HCT116 (cell line): ENCODE measurements at regions not wholly inside any gene's neighbourhood (a gene's known extent, or its start where the extent isn't known, plus 50 kb on each side); places are given as distances from the start of the nearest gene placed in this dataset.
A peak's percentile ranks its signal among the peaks of the same experiment; 100 is the strongest.

Experiments used
- ATAC-seq: fragments of 200-7000 bp; cut with Tn5 transposase; 2 replicates; pipeline ENCODE4 v1.9.1; 2020; ENCODE audit warnings: mild to moderate bottlenecking, moderate library complexity
- BruUV-seq: library from RNA; stranded (reverse); fragments of 400-500 nt; replicated peaks from 2 replicates; lab custom pipeline; 2021; lab: Mats Ljungman, UMichigan
- CTCF ChIA-PET: fragments of 300-600 bp; sonication (Branson Sonifier 250); formaldehyde crosslinking; loops from one replicate; lab custom pipeline; 2021; ENCODE audit warnings: antibody characterized with exemption; lab: Charles Lee
- POLR2A ChIA-PET: fragments of 300-600, 350-600 bp; sonication (Branson Sonifier 250); formaldehyde crosslinking; loops from one replicate; lab custom pipeline; 2021; ENCODE audit warnings: antibody characterized with exemption; lab: Charles Lee
- RAD21 ChIA-PET, 2 experiments: fragments of 300-600 bp; sonication (Branson Sonifier 250); formaldehyde crosslinking; loops; one replicate each; lab custom pipeline; 2023; ENCODE audit warnings: low total read pairs in 2 of 2; ENCODE audit not compliant: uncharacterized antibody in 2 of 2, unreplicated experiment in 2 of 2, low non-redundant PET in 1 of 2; lab: Charles Lee
- DNase-seq: peaks from one replicate; pipeline ENCODE4 v3.0.0-alpha.2; 2010; ENCODE audit warnings: low read depth, low spot score
- H2AFZ ChIP-seq: fragments of 200-600 bp; shearing (Covaris generic), sonication (generic); 2 replicates; pipeline ENCODE4 v1.6.1; 2017; ENCODE audit warnings: low read depth, mixed run types, mixed read lengths, antibody characterized with exemption, low read length; ENCODE audit not compliant: poor library complexity, severe bottlenecking
- H3K27ac ChIP-seq: 2 replicates; pipeline ENCODE4 v1.5.1; 2012; ENCODE audit warnings: low read depth, low read length
- H3K27me3 ChIP-seq: fragments of 200-600 bp; sonication (generic); 2 replicates; pipeline ENCODE4 v1.6.1; 2016; ENCODE audit warnings: mixed run types, low read length, mixed read lengths; ENCODE audit not compliant: insufficient read depth
- H3K36me3 ChIP-seq, 2 experiments: fragments of 200-500 bp in 1 of 2; fragments of 200-600 bp in 1 of 2; sonication (Bioruptor generic) in 1 of 2; sonication (generic) in 1 of 2; 2 replicates each; pipeline versions ENCODE4 v1.5.1 to v1.6.1; 2014 to 2016; ENCODE audit warnings: low read length in 2 of 2, inconsistent platforms in 1 of 2, mixed read lengths in 1 of 2, mixed run types in 1 of 2; ENCODE audit not compliant: insufficient read depth in 2 of 2, control insufficient read depth in 1 of 2
- H3K4me1 ChIP-seq, 2 experiments: fragments of 200-600 bp in 1 of 2; sonication (generic) in 1 of 2; 2 replicates each; pipeline versions ENCODE4 v1.5.1 to v1.6.1; 2012 to 2017; ENCODE audit warnings: low read length in 2 of 2, inconsistent platforms in 1 of 2, mild to moderate bottlenecking in 1 of 2, mixed read lengths in 1 of 2, mixed run types in 1 of 2, moderate library complexity in 1 of 2; ENCODE audit not compliant: insufficient read depth in 2 of 2, control insufficient read depth in 1 of 2
- H3K4me2 ChIP-seq: fragments of 200-600 bp; sonication (generic); 2 replicates; pipeline ENCODE4 v1.6.1; 2017; ENCODE audit warnings: mixed run types, low read length, mixed read lengths
- H3K4me3 ChIP-seq, 2 experiments: fragments of 200-600 bp in 1 of 2; sonication (generic) in 1 of 2; replicated peaks in 1 of 2; 2 replicates each; pipeline ENCODE4 v1.5.1; 2011 to 2016; ENCODE audit warnings: low read length in 2 of 2, control low read depth in 1 of 2, low read depth in 1 of 2, mild to moderate bottlenecking in 1 of 2, mixed read lengths in 1 of 2, mixed run types in 1 of 2
- H3K79me2 ChIP-seq: fragments of 200-600 bp; sonication (generic); 2 replicates; pipeline ENCODE4 v1.6.1; 2017; ENCODE audit warnings: mild to moderate bottlenecking, mixed run types, low read length, moderate library complexity, mixed read lengths; ENCODE audit not compliant: insufficient read depth
- H3K9ac ChIP-seq: fragments of 200-600 bp; sonication (generic); 2 replicates; pipeline ENCODE4 v1.6.1; 2016; ENCODE audit warnings: low read length, mixed read lengths
- H3K9me2 ChIP-seq: fragments of 200-600 bp; sonication (generic), shearing (Covaris generic); 2 replicates; pipeline ENCODE4 v1.6.1; 2017; ENCODE audit warnings: mixed run types, mild to moderate bottlenecking, moderate library complexity; ENCODE audit not compliant: insufficient read depth
- H3K9me3 ChIP-seq, 2 experiments: fragments of 200-500 bp in 1 of 2; fragments of 200-600 bp in 1 of 2; sonication (Bioruptor generic) in 1 of 2; sonication (generic) in 1 of 2; 2 replicates each; pipeline ENCODE4 v1.6.1; 2014 to 2017; ENCODE audit warnings: low read length in 2 of 2, mixed read lengths in 2 of 2, inconsistent platforms in 1 of 2, low read depth in 1 of 2, mild to moderate bottlenecking in 1 of 2, mixed run types in 1 of 2, moderate library complexity in 1 of 2; ENCODE audit not compliant: control insufficient read depth in 1 of 2, insufficient read depth in 1 of 2
- H4K20me1 ChIP-seq: fragments of 200-600 bp; sonication (generic), shearing (Covaris generic); 2 replicates; pipeline ENCODE4 v1.6.1; 2017; ENCODE audit warnings: mixed run types, mild to moderate bottlenecking, moderate library complexity; ENCODE audit not compliant: insufficient read depth
- ATF3 ChIP-seq: IDR thresholded peaks from 2 replicates; pipeline ENCODE4 v1.6.1; 2012
- CBX3 ChIP-seq: IDR thresholded peaks from 2 replicates; pipeline ENCODE4 v1.6.1; 2012; ENCODE audit warnings: low read depth
- CEBPB ChIP-seq: IDR thresholded peaks from 2 replicates; pipeline ENCODE4 v1.6.1; 2012; ENCODE audit warnings: low read depth
- CTCF ChIP-seq, 3 experiments: fragments of 200-600 bp in 1 of 3; sonication (generic) in 1 of 3; IDR thresholded peaks in 2 of 3; conservative IDR thresholded peaks in 1 of 3; 2 replicates each; pipeline ENCODE4 v1.5.1; 2012 to 2017; ENCODE audit warnings: low read depth in 2 of 3, low read length in 2 of 3, antibody characterized with exemption in 1 of 3, borderline replicate concordance in 1 of 3, control low read depth in 1 of 3, mild to moderate bottlenecking in 1 of 3, mixed read lengths in 1 of 3, mixed run types in 1 of 3, moderate library complexity in 1 of 3; ENCODE audit not compliant: insufficient read depth in 1 of 3
- ELF1 ChIP-seq: IDR thresholded peaks from 2 replicates; pipeline ENCODE4 v1.6.1; 2012; ENCODE audit warnings: low read depth, borderline replicate concordance
- EZH2 ChIP-seq: fragments of 200-600 bp; sonication (generic); IDR thresholded peaks from 2 replicates; pipeline ENCODE4 v1.6.1; 2017; ENCODE audit warnings: antibody characterized with exemption, mixed run types
- EZH2phosphoT487 ChIP-seq: fragments of 200-600 bp; IDR thresholded peaks from 2 replicates; pipeline ENCODE4 v1.6.1; 2018; ENCODE audit warnings: antibody characterized with exemption, borderline replicate concordance
- FOSL1 ChIP-seq: IDR thresholded peaks from 2 replicates; pipeline ENCODE4 v1.6.1; 2012; ENCODE audit warnings: low read depth
- JUND ChIP-seq: IDR thresholded peaks from 2 replicates; pipeline ENCODE4 v1.6.1; 2012
- MAX ChIP-seq: IDR thresholded peaks from 2 replicates; pipeline ENCODE4 v1.6.1; 2012
- POLR2A ChIP-seq: IDR thresholded peaks from 2 replicates; pipeline ENCODE4 v1.7.0; 2011; ENCODE audit warnings: borderline replicate concordance; ENCODE audit not compliant: insufficient read depth, insufficient read length; ENCODE audit errors: extremely low read depth
- POLR2AphosphoS5 ChIP-seq: IDR thresholded peaks from 2 replicates; pipeline ENCODE4 v1.6.1; 2011; ENCODE audit warnings: mild to moderate bottlenecking, low read depth, low read length, moderate library complexity
- RAD21 ChIP-seq: IDR thresholded peaks from 2 replicates; pipeline ENCODE4 v1.6.1; 2012; ENCODE audit warnings: low read depth, mild to moderate bottlenecking
- REST ChIP-seq: IDR thresholded peaks from 2 replicates; pipeline ENCODE4 v1.6.1; 2012; ENCODE audit warnings: low read depth
- SRF ChIP-seq: IDR thresholded peaks from 2 replicates; pipeline ENCODE4 v1.6.1; 2012; ENCODE audit warnings: low read depth
- TCF7L2 ChIP-seq: IDR thresholded peaks from 2 replicates; pipeline ENCODE4 v1.7.0; 2011; ENCODE audit warnings: borderline replicate concordance, inconsistent platforms; ENCODE audit not compliant: insufficient read depth, insufficient read length; ENCODE audit errors: extremely low read depth
- ZBTB33 ChIP-seq: IDR thresholded peaks from 2 replicates; pipeline ENCODE4 v1.6.1; 2011; ENCODE audit warnings: mild to moderate bottlenecking, low read length, moderate library complexity; ENCODE audit not compliant: insufficient replicate concordance; ENCODE audit errors: extremely low read depth
- ZFX ChIP-seq: fragments of 450-650 bp; IDR thresholded peaks from 2 replicates; pipeline ENCODE4 v1.6.1; 2017
- intact Hi-C: fragments of 100-400 bp; cut with micrococcal nuclease; formaldehyde crosslinking; loops from 2 replicates; pipeline ENCODE4 v1.10.0; 2022

GRCh38 chr3:110248666-110249065 lies 823.0 kb upstream of the NECTIN3 start:
- Histone ChIP-seq H3K4me3 (no peak overlapping the region), H2AFZ (peak overlapping the region; percentile 18), H3K9me2 (no peaks in the 10 kb centered on the region), H4K20me1 (no peaks in the 10 kb centered on the region), H3K9me3 (no peaks in the 10 kb centered on the region), H3K4me1 (no peaks in the 10 kb centered on the region), H3K4me2 (no peak overlapping the region), H3K27me3 (no peaks in the 10 kb centered on the region), H3K27ac (no peak overlapping the region), H3K36me3 (no peaks in the 10 kb centered on the region), H3K9ac (no peak overlapping the region), H3K79me2 (no peaks in the 10 kb centered on the region)
- TF ChIP-seq FOSL1: no peak
- no peak for TF ChIP-seq ZFX
- TF ChIP-seq REST: no peak
- TF ChIP-seq CEBPB: no peak
- no peak for TF ChIP-seq EZH2phosphoT487
- TF ChIP-seq JUND: no peak
- TF ChIP-seq POLR2AphosphoS5: no peak
- TF ChIP-seq SRF: no peak
- no peak for TF ChIP-seq RAD21
- no peak for TF ChIP-seq TCF7L2
- TF ChIP-seq ELF1: no peak
- no peak for TF ChIP-seq CBX3
- no peak for TF ChIP-seq MAX
- no peak for TF ChIP-seq ZBTB33
- no peak for TF ChIP-seq EZH2
- no peak for TF ChIP-seq POLR2A
- TF ChIP-seq CTCF (IDR thresholded peaks at IDR 0.05 in 2 of 3, conservative IDR thresholded peaks at IDR 0.05 in 1 of 3; ENCODE audit: borderline replicate concordance in 1 of 3, insufficient read depth in 1 of 3, low read depth in 2 of 3, low read length in 2 of 3): no peak
- TF ChIP-seq ATF3: no peak
- BruUV-seq: no TSS peak
- ATAC-seq (no peak), DNase-seq (no peak)
- ChIA-PET CTCF (interaction anchor here (2.1 kb wide), 1 partner anchor 66 kb away, joined by 6 read pairs; no protein-coding TSS in a partner anchor), POLR2A (no interaction called here), RAD21 (no interaction called here)
- intact Hi-C loops: no loop called here
